H1 (cell line): ENCODE measurements at regions not wholly inside any gene's neighbourhood (a gene's known extent, or its start where the extent isn't known, plus 50 kb on each side); places are given as distances from the start of the nearest gene placed in this dataset.

ENCODE experiments used
- ASH2L ChIP-seq: fragments of 200-600, 300-600 bp; sonication (generic); IDR thresholded peaks from one replicate; pipeline ENCODE4 v1.7.1; 2017; ENCODE audit warnings: low read length
- BCL11A ChIP-seq, 2 experiments: IDR thresholded peaks; one replicate each; pipeline ENCODE4 v1.6.1; 2011; ENCODE audit warnings: low read depth in 2 of 2, low read length in 2 of 2, mild to moderate bottlenecking in 2 of 2
- CBX5 ChIP-seq: fragments of 300-800, 300-1000 bp; sonication (generic); IDR thresholded peaks from 2 replicates; pipeline ENCODE4 v1.7.1; 2016; ENCODE audit warnings: antibody characterized with exemption, low read length, low read depth
- CBX8 ChIP-seq: fragments of 300-800, 300-1000 bp; sonication (generic); IDR thresholded peaks from 2 replicates; pipeline ENCODE4 v1.7.1; 2016; ENCODE audit warnings: low read depth, low read length, borderline replicate concordance
- CREB1 ChIP-seq: IDR thresholded peaks from 2 replicates; pipeline ENCODE4 v1.6.1; 2012; ENCODE audit warnings: inconsistent platforms
- JUND ChIP-seq: IDR thresholded peaks from 2 replicates; pipeline ENCODE4 v1.6.1; 2011; ENCODE audit warnings: mild to moderate bottlenecking, improper control_type of control experiment, low read length
- KDM5A ChIP-seq: fragments of 200-600 bp; IDR thresholded peaks from 2 replicates; pipeline ENCODE4 v1.7.1; 2012; ENCODE audit warnings: mild to moderate bottlenecking, low read length, inconsistent platforms, mixed read lengths
- MAFK ChIP-seq: IDR thresholded peaks from 2 replicates; pipeline ENCODE4 v1.6.1; 2012; ENCODE audit warnings: low read depth, mild to moderate bottlenecking, improper control_type of control experiment, low read length
- POLR2A ChIP-seq, 2 experiments: IDR thresholded peaks; 1 replicate in 1 of 2; 2 replicates in 1 of 2; pipeline ENCODE4 v1.6.1; 2011; ENCODE audit warnings: low read depth in 2 of 2, low read length in 2 of 2, mild to moderate bottlenecking in 2 of 2; ENCODE audit errors: control extremely low read depth in 1 of 2
- SP4 ChIP-seq: IDR thresholded peaks from 2 replicates; pipeline ENCODE4 v1.6.1; 2012; ENCODE audit warnings: low read length, inconsistent platforms
- SUZ12 ChIP-seq: fragments of 200-600 bp; sonication (generic); IDR thresholded peaks from 2 replicates; pipeline ENCODE4 v1.6.1; 2012; ENCODE audit warnings: mild to moderate bottlenecking, inconsistent platforms, low read length, moderate library complexity, mixed read lengths
- TAF1 ChIP-seq: IDR thresholded peaks from 2 replicates; pipeline ENCODE4 v1.6.1; 2011; ENCODE audit warnings: mild to moderate bottlenecking, low read depth, low read length
- TCF12 ChIP-seq: IDR thresholded peaks from 2 replicates; pipeline ENCODE4 v1.6.1; 2011; ENCODE audit warnings: low read depth, mild to moderate bottlenecking, low read length
- TEAD4 ChIP-seq: IDR thresholded peaks from 2 replicates; pipeline ENCODE4 v1.6.1; 2012; ENCODE audit warnings: low read depth, low read length, inconsistent platforms, mixed read lengths
- YY1 ChIP-seq: IDR thresholded peaks from 2 replicates; pipeline ENCODE4 v1.6.1; 2011; ENCODE audit warnings: low read depth, mild to moderate bottlenecking, low read length

DNA sequence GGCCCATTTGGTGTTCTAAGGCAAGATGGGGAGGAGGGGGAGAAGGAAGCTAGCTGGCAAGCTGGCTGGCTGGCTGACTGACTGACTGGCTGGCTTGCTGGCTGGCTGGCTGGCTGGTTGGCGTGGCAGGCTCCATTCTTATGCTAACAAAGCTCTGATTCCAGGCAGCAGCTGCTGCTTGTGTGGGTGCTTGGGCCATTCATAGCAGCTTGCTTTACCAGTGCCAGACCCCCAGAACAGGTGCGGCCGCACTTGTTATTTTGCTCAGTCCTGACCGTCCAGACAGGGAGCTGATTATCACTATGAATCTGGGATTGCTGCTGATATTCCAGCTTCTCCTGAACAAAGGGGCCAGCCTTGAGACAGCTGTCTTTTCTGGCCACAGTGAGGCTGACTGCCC, 131.2 kb upstream of the PAK3 start (continued):
- TF ChIP-seq POLR2A (IDR thresholded peaks at IDR 0.05; ENCODE audit: control extremely low read depth in 1 of 2, low read depth in 2 of 2, low read length in 2 of 2): 0 out of 3 replicates have a peak, but pooled peaks of 1 of the 2 experiments have one; percentile 40
- no peak for TF ChIP-seq TCF12
- TF ChIP-seq YY1: no peak
- no peak for TF ChIP-seq CBX5
- no peak for TF ChIP-seq ASH2L
- TF ChIP-seq SUZ12: no peak
- TF ChIP-seq MAFK: no peak
- TF ChIP-seq TEAD4: no peak
- no peak for TF ChIP-seq KDM5A
- no peak for TF ChIP-seq CBX8
- no peak for TF ChIP-seq SP4
- TF ChIP-seq JUND: no peak
- no peak for TF ChIP-seq BCL11A (IDR thresholded peaks at IDR 0.05; ENCODE audit: low read depth in 2 of 2, low read length in 2 of 2)
- peak; percentile 44; the same call in 1 of the 2 replicates for TF ChIP-seq TAF1
- TF ChIP-seq CREB1: no peak
